ENCODE measurements at regions not wholly inside any gene's neighbourhood (a gene's known extent, or its start where the extent isn't known, plus 50 kb on each side); places are given as distances from the start of the nearest gene placed in this dataset.

- DNase-seq = no peak
Measured at GRCh38 chr21:16377120-16377658, 647.4 kb downstream of the USP25 start.

- no peak for DNase-seq
Measured at GRCh38 chr21:16377857-16378256, 648.1 kb downstream of the USP25 start.

- no peak for DNase-seq
Measured at GRCh38 chr21:16378525-16378924, 648.7 kb downstream of the USP25 start.

- no peak for DNase-seq
Measured at GRCh38 chr21:16388291-16388690, 658.5 kb downstream of the USP25 start.

- no peak for DNase-seq
Measured at GRCh38 chr21:16388911-16389560, 659.3 kb downstream of the USP25 start.

GRCh38 chr21:16389643-16390042, 659.9 kb downstream of the USP25 start:
- no peak for DNase-seq

GRCh38 chr21:16395285-16395684, 665.5 kb downstream of the USP25 start:
- DNase-seq = no peak

GRCh38 chr21:16402752-16403151, 673.0 kb downstream of the USP25 start:
- no peak for DNase-seq

GRCh38 chr21:16404776-16405175, 675.0 kb downstream of the USP25 start:
- no peak for DNase-seq

GRCh38 chr21:16406355-16406754, 676.6 kb downstream of the USP25 start:
- no peak for DNase-seq

- no peak for DNase-seq
Measured at GRCh38 chr21:16407403-16408240, 677.8 kb downstream of the USP25 start.

- DNase-seq = no peak
Measured at GRCh38 chr21:16408280-16408679, 678.5 kb downstream of the USP25 start.

- DNase-seq = no peak
Measured at GRCh38 chr21:16409352-16409751, 679.6 kb downstream of the USP25 start.

GRCh38 chr21:16418226-16418625, 688.4 kb downstream of the USP25 start:
- no peak for DNase-seq

GRCh38 chr21:16418642-16419041, 688.9 kb downstream of the USP25 start:
- DNase-seq = no peak

GRCh38 chr21:16419188-16419921, 689.6 kb downstream of the USP25 start:
- DNase-seq = no peak

GRCh38 chr21:16420031-16420724, 690.4 kb downstream of the USP25 start:
- no peak for DNase-seq

- no peak for DNase-seq
Measured at GRCh38 chr21:16421007-16421406, 691.2 kb downstream of the USP25 start.

- DNase-seq = no peak
Measured at GRCh38 chr21:16421965-16422364, 692.2 kb downstream of the USP25 start.

GRCh38 chr21:16422702-16423101, 692.9 kb downstream of the USP25 start:
- no peak for DNase-seq

- DNase-seq = no peak
Measured at GRCh38 chr21:16423921-16424320, 694.1 kb downstream of the USP25 start.

- DNase-seq = no peak
Measured at GRCh38 chr21:16424331-16424751, 694.6 kb downstream of the USP25 start.

GRCh38 chr21:16425376-16425775, 695.6 kb downstream of the USP25 start:
- DNase-seq = no peak

All from activated gamma-delta T cell treated with Interleukin-2 at 50 U/mL for 16 hours (primary cell).